Fibroblast of lung (primary cell): ENCODE measurements at regions not wholly inside any gene's neighbourhood (a gene's known extent, or its start where the extent isn't known, plus 50 kb on each side); places are given as distances from the start of the nearest gene placed in this dataset.

Source experiments
- DNase-seq, 2 donors: peaks; one replicate each; pipeline versions ENCODE4 v3.0.0 to v3.0.0-alpha.2; 2010; ENCODE audit warnings: low read depth in 2 of 2
- H2AFZ ChIP-seq: 2 replicates; pipeline ENCODE4 v1.5.1; 2012; ENCODE audit warnings: low read length, control low read depth, inconsistent platforms
- H3K27ac ChIP-seq: 2 replicates; pipeline ENCODE4 v1.5.1; 2011; ENCODE audit warnings: low read length, control low read depth; ENCODE audit not compliant: insufficient read depth
- H3K27me3 ChIP-seq: 2 replicates; pipeline ENCODE4 v1.5.1; 2011; ENCODE audit warnings: mild to moderate bottlenecking, low read length; ENCODE audit not compliant: control insufficient read depth, insufficient read depth
- H3K36me3 ChIP-seq: 2 replicates; pipeline ENCODE4 v1.5.1; 2011; ENCODE audit warnings: low read length; ENCODE audit not compliant: control insufficient read depth, insufficient read depth
- H3K4me1 ChIP-seq: 2 replicates; pipeline ENCODE4 v1.5.1; 2011; ENCODE audit warnings: low read length; ENCODE audit not compliant: control insufficient read depth, insufficient read depth; ENCODE audit errors: extremely low read depth
- H3K4me2 ChIP-seq: 2 replicates; pipeline ENCODE4 v1.5.1; 2011; ENCODE audit warnings: low read length, control low read depth; ENCODE audit not compliant: insufficient read depth; ENCODE audit errors: extremely low read depth
- H3K4me3 ChIP-seq, 4 experiments: fragments of 200-600 bp in 1 of 4; sonication (generic) in 1 of 4; replicated peaks in 1 of 4; 2 replicates each; pipeline ENCODE4 v1.5.1; 2011 to 2016; ENCODE audit warnings: low read length in 4 of 4, low read depth in 3 of 4, mild to moderate bottlenecking in 3 of 4, control low read depth in 2 of 4, inconsistent platforms in 1 of 4, mixed read lengths in 1 of 4; ENCODE audit not compliant: insufficient read depth in 1 of 4; ENCODE audit errors: control extremely low read depth in 1 of 4
- H3K79me2 ChIP-seq: 2 replicates; pipeline ENCODE4 v1.5.1; 2012; ENCODE audit warnings: mild to moderate bottlenecking, low read length, inconsistent platforms; ENCODE audit not compliant: control insufficient read depth, insufficient read depth
- H3K9ac ChIP-seq: 2 replicates; pipeline ENCODE4 v1.5.1; 2011; ENCODE audit warnings: mild to moderate bottlenecking, low read length, control low read depth; ENCODE audit not compliant: insufficient read depth
- H3K9me3 ChIP-seq: 2 replicates; pipeline ENCODE4 v1.5.1; 2012; ENCODE audit warnings: low read depth, low read length; ENCODE audit not compliant: control insufficient read depth, insufficient read depth
- H4K20me1 ChIP-seq: 2 replicates; pipeline ENCODE4 v1.5.1; 2011; ENCODE audit warnings: low read length; ENCODE audit not compliant: control insufficient read depth, insufficient read depth; ENCODE audit errors: extremely low read depth
- EZH2 ChIP-seq: IDR thresholded peaks from 2 replicates; pipeline ENCODE4 v1.5.1; 2012; ENCODE audit warnings: low read length, control low read depth, mild to moderate bottlenecking; ENCODE audit errors: missing control alignments
- TF ChIP-seq, protein P1 (sequence below), 2 donors: IDR thresholded peaks in 1 of 2; conservative IDR thresholded peaks in 1 of 2; 1 replicate in 1 of 2; 2 replicates in 1 of 2; pipeline ENCODE4 v1.5.1; 2011 to 2012; ENCODE audit warnings: low read length in 2 of 2, control low read depth in 1 of 2, inconsistent platforms in 1 of 2, low read depth in 1 of 2, mild to moderate bottlenecking in 1 of 2

DNA sequence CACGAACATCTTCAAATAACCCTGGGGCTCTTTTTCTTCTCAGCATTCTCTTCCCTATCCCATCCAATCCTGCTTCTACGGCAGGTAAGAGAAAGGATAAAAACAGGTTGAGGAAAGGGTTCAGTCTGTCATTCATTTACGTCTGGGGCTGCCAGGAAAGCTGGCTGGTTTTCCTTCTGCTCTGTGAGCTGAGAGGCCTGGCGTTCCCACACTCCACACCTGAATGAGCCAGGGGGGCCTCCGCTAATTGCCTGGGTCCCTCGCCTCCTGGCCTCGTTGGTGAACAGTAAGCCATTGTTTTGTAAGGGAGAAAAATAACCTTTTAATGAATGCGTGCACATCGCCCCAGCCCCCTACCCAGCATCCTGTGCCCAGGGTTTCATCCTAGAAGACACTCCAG is 70.8 kb upstream of the SIM2 start:
- H3K9ac ChIP-seq: no peak overlapping the region
- H4K20me1 ChIP-seq: no peaks in the 10 kb centered on the region
- H3K4me2 ChIP-seq: no peak overlapping the region
- TF ChIP-seq, protein P1, sequence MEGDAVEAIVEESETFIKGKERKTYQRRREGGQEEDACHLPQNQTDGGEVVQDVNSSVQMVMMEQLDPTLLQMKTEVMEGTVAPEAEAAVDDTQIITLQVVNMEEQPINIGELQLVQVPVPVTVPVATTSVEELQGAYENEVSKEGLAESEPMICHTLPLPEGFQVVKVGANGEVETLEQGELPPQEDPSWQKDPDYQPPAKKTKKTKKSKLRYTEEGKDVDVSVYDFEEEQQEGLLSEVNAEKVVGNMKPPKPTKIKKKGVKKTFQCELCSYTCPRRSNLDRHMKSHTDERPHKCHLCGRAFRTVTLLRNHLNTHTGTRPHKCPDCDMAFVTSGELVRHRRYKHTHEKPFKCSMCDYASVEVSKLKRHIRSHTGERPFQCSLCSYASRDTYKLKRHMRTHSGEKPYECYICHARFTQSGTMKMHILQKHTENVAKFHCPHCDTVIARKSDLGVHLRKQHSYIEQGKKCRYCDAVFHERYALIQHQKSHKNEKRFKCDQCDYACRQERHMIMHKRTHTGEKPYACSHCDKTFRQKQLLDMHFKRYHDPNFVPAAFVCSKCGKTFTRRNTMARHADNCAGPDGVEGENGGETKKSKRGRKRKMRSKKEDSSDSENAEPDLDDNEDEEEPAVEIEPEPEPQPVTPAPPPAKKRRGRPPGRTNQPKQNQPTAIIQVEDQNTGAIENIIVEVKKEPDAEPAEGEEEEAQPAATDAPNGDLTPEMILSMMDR (conservative IDR thresholded peaks at IDR 0.05 in 1 of 2, IDR thresholded peaks at IDR 0.05 in 1 of 2; ENCODE audit: low read depth in 1 of 2, low read length in 2 of 2): no peak
- TF ChIP-seq EZH2: no peak
- no peak overlapping the region for H2AFZ ChIP-seq
- H3K27me3 ChIP-seq: no peaks in the 10 kb centered on the region
- no peak overlapping the region for H3K4me3 ChIP-seq
- no peaks in the 10 kb centered on the region for H3K4me1 ChIP-seq
- H3K36me3 ChIP-seq: no peaks in the 10 kb centered on the region
- no peak overlapping the region for H3K27ac ChIP-seq
- no peaks in the 10 kb centered on the region for H3K9me3 ChIP-seq
- no peaks in the 10 kb centered on the region for H3K79me2 ChIP-seq
- DNase-seq: no peak

DNA sequence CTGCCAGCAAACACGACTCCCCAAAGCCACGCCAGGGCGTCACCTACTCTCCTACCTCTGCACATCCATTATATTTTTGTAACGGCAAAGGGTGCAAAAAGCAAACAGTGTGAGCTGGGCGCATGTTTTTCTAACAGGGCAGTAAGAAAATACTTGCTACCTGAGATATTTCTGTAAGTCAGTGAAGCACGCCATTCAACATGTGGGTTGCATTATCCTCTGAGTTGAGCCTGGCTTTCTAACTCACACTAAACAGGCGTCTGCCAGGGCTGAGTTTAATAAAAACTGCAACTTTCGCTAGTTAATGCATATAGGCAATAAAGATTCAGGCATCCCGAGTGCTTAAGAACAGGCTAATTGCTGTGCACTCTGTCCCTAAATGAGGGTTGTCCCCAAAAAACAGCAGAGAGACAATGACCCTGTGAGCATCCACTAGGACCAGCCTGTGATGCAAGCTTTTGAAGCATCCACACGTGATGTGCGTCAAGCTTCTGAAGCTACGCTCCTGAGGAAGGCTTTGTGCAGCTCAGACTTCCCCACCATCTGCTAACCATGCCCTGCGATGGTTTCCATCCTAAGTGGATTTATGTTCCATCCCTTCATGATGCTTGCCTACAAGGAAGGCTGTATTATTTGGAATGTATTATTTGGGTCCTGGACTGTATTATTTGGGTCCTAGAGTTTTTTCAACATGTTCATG is 70.0 kb upstream of the SIM2 start:
- Histone ChIP-seq H3K4me3 (no peak overlapping the region), H3K4me2 (no peak overlapping the region), H3K36me3 (no peaks in the 10 kb centered on the region), H3K79me2 (no peaks in the 10 kb centered on the region), H3K27me3 (no peaks in the 10 kb centered on the region), H4K20me1 (no peaks in the 10 kb centered on the region), H3K27ac (no peak overlapping the region), H2AFZ (no peak overlapping the region), H3K9me3 (no peaks in the 10 kb centered on the region), H3K9ac (no peak overlapping the region), H3K4me1 (no peaks in the 10 kb centered on the region)
- no peak for DNase-seq
- TF ChIP-seq, protein P1 (conservative IDR thresholded peaks at IDR 0.05 in 1 of 2, IDR thresholded peaks at IDR 0.05 in 1 of 2; ENCODE audit: low read depth in 1 of 2, low read length in 2 of 2): no peak
- no peak for TF ChIP-seq EZH2

DNA sequence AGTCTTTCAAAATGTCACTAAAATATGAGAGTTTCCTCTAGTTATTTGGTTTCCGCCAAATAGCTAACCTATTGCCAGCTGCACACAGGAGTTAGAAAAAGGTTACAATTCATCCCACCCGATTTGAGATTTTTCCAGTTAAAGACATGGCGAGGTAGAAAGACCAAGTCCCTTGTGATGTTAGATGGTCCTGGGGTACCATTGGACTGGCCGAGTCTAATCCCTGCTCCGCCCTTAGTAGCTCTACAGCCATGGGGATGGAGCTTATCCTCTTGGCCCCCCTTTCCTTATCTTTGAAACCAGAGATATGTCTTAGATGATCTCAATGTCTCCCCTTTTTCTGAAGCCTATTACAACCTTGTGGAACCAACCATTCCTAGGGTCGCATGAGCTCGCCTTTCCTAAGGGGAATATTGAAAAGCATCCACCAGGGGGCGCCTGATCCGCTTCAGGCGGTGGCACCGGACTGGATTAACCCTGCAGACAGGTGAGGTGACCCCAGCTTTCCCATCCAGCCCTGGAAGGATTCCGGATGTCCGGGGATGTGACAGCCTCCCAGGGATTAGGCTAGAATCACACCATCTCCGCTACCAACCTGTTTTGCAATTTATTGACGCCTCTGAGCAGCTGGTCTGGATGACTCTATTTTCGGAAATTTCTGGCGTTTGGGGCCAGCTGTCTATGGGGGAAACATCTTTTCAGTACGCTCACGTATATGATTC is 68.3 kb upstream of the SIM2 start:
- H3K4me3 ChIP-seq: no peak overlapping the region
- H3K4me1 ChIP-seq: no peaks in the 10 kb centered on the region
- H4K20me1 ChIP-seq: no peaks in the 10 kb centered on the region
- TF ChIP-seq EZH2: no peak
- TF ChIP-seq, protein P1 (conservative IDR thresholded peaks at IDR 0.05 in 1 of 2, IDR thresholded peaks at IDR 0.05 in 1 of 2; ENCODE audit: low read depth in 1 of 2, low read length in 2 of 2): peak; percentile 56 to 69
- peak; percentile 15 to 36 for DNase-seq
- no peak overlapping the region for H3K9ac ChIP-seq
- no peaks in the 10 kb centered on the region for H3K36me3 ChIP-seq
- H3K27me3 ChIP-seq: no peaks in the 10 kb centered on the region
- no peak overlapping the region for H3K4me2 ChIP-seq
- no peaks in the 10 kb centered on the region for H3K79me2 ChIP-seq
- no peak overlapping the region for H3K27ac ChIP-seq
- no peaks in the 10 kb centered on the region for H3K9me3 ChIP-seq
- no peak overlapping the region for H2AFZ ChIP-seq
